Uterus (tissue), 2 donors: ENCODE measurements at regions not wholly inside any gene's neighbourhood (a gene's known extent, or its start where the extent isn't known, plus 50 kb on each side); places are given as distances from the start of the nearest gene placed in this dataset.

ENCODE experiments used
- POLR2A ChIP-seq, 2 donors: fragments of 450-650 bp; IDR thresholded peaks; one replicate each; pipeline ENCODE4 v1.6.1; 2016; ENCODE audit warnings: antibody characterized with exemption in 2 of 2, mild to moderate bottlenecking in 1 of 2, moderate library complexity in 1 of 2
- TF ChIP-seq, protein P1 (sequence below), 4 experiments: fragments of 200-600 bp in 2 of 4; fragments of 450-650 bp in 2 of 4; sonication (generic) in 2 of 4; IDR thresholded peaks; one replicate each; pipeline ENCODE4 v1.5.1; 2016 to 2019; ENCODE audit warnings: antibody characterized with exemption in 4 of 4, mild to moderate bottlenecking in 2 of 4, moderate library complexity in 1 of 4

GRCh38 chr4:34891892-34892291, 1352.4 kb downstream of the ARAP2 start:
- TF ChIP-seq, protein P1, sequence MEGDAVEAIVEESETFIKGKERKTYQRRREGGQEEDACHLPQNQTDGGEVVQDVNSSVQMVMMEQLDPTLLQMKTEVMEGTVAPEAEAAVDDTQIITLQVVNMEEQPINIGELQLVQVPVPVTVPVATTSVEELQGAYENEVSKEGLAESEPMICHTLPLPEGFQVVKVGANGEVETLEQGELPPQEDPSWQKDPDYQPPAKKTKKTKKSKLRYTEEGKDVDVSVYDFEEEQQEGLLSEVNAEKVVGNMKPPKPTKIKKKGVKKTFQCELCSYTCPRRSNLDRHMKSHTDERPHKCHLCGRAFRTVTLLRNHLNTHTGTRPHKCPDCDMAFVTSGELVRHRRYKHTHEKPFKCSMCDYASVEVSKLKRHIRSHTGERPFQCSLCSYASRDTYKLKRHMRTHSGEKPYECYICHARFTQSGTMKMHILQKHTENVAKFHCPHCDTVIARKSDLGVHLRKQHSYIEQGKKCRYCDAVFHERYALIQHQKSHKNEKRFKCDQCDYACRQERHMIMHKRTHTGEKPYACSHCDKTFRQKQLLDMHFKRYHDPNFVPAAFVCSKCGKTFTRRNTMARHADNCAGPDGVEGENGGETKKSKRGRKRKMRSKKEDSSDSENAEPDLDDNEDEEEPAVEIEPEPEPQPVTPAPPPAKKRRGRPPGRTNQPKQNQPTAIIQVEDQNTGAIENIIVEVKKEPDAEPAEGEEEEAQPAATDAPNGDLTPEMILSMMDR (IDR thresholded peaks at IDR 0.05), result no peak
- no peak for TF ChIP-seq POLR2A (IDR thresholded peaks at IDR 0.05)
